ENCODE measurements at regions not wholly inside any gene's neighbourhood (a gene's known extent, or its start where the extent isn't known, plus 50 kb on each side); places are given as distances from the start of the nearest gene placed in this dataset.

DNA sequence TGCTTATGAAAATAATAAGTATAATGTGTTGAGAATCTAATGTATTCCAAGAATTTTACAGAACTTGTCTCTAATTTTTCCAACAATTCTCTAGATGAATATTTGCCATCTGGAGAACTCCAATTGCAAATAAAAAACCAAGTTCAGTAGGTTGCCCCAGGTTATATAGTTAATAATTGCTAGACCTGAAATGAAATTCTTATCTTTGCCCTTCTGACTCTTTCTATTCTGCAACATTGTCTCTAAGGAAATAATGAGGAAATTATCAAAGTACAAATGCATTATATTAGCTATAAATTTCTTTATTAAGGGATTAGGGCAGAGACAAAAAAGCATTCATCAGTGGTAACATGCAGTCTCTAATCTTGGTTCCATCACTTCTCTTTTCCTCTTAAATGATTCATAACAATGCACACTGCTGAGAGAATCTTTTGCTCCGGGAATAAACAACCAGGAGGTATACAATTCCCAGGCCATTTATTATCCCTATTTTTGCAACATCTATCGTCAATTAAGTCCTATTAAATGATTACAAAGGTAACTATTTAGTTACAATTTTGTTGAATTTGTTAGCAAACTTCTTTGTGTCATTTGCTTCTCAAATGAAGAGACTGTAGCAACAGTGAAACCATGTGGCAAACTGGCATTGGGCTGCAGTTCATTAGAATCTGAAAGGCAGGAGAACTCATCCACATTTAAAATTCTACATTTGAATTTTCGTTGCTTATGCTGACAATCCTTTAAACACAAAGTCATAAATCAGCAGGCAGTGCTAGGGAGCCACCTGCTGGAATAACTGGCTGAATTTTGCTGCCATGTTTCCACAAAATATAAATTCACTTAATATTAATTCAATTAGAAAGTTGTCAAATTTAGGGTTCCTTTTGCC lies 349.6 kb downstream of the KIF2B start:
- no peak for DNase-seq (ENCODE audit: low read depth, low spot score)
- H3K79me2 ChIP-seq (ENCODE audit: insufficient read depth, low read length), result no peaks in the 10 kb centered on the region
- no peaks in the 10 kb centered on the region for H3K36me3 ChIP-seq (ENCODE audit: control insufficient read depth in 1 of 2, insufficient read depth in 2 of 2, low read length in 2 of 2)
- no peak overlapping the region for H2AFZ ChIP-seq (ENCODE audit: low read depth, low read length, poor library complexity, severe bottlenecking)
- ChIA-PET POLR2A (no interaction called here), CTCF (no interaction called here), RAD21 (ENCODE audit: low non-redundant PET in 1 of 2, low total read pairs in 2 of 2, uncharacterized antibody in 2 of 2, unreplicated experiment in 2 of 2) (no interaction called here)
- H3K4me1 ChIP-seq (ENCODE audit: control insufficient read depth in 1 of 2, insufficient read depth in 2 of 2, low read length in 2 of 2), result no peaks in the 10 kb centered on the region
- H3K4me2 ChIP-seq (ENCODE audit: low read length), result no peak overlapping the region
- no peak for ATAC-seq
- BruUV-seq (replicated peaks), result no TSS peak
- H3K9me3 ChIP-seq (ENCODE audit: control insufficient read depth in 1 of 2, insufficient read depth in 1 of 2, low read depth in 1 of 2, low read length in 2 of 2), result peaks cover 22 to 33% of the 10 kb centered on the region in 2 experiments
- H3K9ac ChIP-seq (ENCODE audit: low read length), result no peak overlapping the region
- no peaks in the 10 kb centered on the region for H4K20me1 ChIP-seq (ENCODE audit: insufficient read depth)
- H3K27me3 ChIP-seq (ENCODE audit: insufficient read depth, low read length), result no peaks in the 10 kb centered on the region
- intact Hi-C loops (cut with micrococcal nuclease), result no loop called here
- H3K4me3 ChIP-seq (replicated peaks in 1 of 2; ENCODE audit: low read depth in 1 of 2, low read length in 2 of 2), result no peak overlapping the region
- H3K27ac ChIP-seq (ENCODE audit: low read depth, low read length), result no peak overlapping the region
- H3K9me2 ChIP-seq (ENCODE audit: insufficient read depth), result no peaks in the 10 kb centered on the region
- TF ChIP-seq YY1 (IDR thresholded peaks at IDR 0.05; ENCODE audit: extremely low read depth, insufficient replicate concordance, low read depth, low read length) (no peak), SIN3A (IDR thresholded peaks at IDR 0.05; ENCODE audit: low read depth) (no peak), EGR1 (IDR thresholded peaks at IDR 0.05; ENCODE audit: low read depth) (no peak), CEBPB (IDR thresholded peaks at IDR 0.05; ENCODE audit: low read depth) (no peak), RAD21 (IDR thresholded peaks at IDR 0.05; ENCODE audit: low read depth) (peak; percentile 36)
- TF ChIP-seq, protein P1, sequence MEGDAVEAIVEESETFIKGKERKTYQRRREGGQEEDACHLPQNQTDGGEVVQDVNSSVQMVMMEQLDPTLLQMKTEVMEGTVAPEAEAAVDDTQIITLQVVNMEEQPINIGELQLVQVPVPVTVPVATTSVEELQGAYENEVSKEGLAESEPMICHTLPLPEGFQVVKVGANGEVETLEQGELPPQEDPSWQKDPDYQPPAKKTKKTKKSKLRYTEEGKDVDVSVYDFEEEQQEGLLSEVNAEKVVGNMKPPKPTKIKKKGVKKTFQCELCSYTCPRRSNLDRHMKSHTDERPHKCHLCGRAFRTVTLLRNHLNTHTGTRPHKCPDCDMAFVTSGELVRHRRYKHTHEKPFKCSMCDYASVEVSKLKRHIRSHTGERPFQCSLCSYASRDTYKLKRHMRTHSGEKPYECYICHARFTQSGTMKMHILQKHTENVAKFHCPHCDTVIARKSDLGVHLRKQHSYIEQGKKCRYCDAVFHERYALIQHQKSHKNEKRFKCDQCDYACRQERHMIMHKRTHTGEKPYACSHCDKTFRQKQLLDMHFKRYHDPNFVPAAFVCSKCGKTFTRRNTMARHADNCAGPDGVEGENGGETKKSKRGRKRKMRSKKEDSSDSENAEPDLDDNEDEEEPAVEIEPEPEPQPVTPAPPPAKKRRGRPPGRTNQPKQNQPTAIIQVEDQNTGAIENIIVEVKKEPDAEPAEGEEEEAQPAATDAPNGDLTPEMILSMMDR (IDR thresholded peaks at IDR 0.05 in 2 of 3, conservative IDR thresholded peaks at IDR 0.05 in 1 of 3; ENCODE audit: borderline replicate concordance in 1 of 3, insufficient read depth in 1 of 3, low read depth in 2 of 3, low read length in 2 of 3), result peak in 2 of 3 experiments; percentile 19 to 39; a peak in 2 of 6 replicates

DNA sequence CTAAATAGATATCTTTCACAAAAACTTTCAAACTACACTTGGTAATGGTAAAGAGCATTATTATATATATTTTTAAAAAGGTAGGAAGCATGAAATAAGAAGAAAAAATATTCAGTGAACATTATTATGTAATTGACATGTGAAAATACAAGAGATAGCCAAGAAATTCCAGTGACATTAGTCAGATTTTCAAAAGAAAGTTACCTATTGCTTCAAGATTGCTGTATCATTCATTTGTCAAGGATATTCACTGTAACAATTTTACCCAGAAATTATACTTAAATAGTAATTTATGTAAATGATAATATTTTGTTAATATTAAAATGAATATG lies 350.2 kb downstream of the KIF2B start:
- Histone ChIP-seq H3K4me3 (replicated peaks in 1 of 2; ENCODE audit: low read depth in 1 of 2, low read length in 2 of 2) (no peak overlapping the region), H3K4me2 (ENCODE audit: low read length) (no peak overlapping the region), H2AFZ (ENCODE audit: low read depth, low read length, poor library complexity, severe bottlenecking) (no peak overlapping the region), H3K27me3 (ENCODE audit: insufficient read depth, low read length) (no peaks in the 10 kb centered on the region), H3K9ac (ENCODE audit: low read length) (no peak overlapping the region), H3K4me1 (ENCODE audit: control insufficient read depth in 1 of 2, insufficient read depth in 2 of 2, low read length in 2 of 2) (no peaks in the 10 kb centered on the region), H3K36me3 (ENCODE audit: control insufficient read depth in 1 of 2, insufficient read depth in 2 of 2, low read length in 2 of 2) (no peaks in the 10 kb centered on the region), H3K79me2 (ENCODE audit: insufficient read depth, low read length) (no peaks in the 10 kb centered on the region), H3K27ac (ENCODE audit: low read depth, low read length) (no peak overlapping the region), H3K9me2 (ENCODE audit: insufficient read depth) (no peaks in the 10 kb centered on the region), H3K9me3 (ENCODE audit: control insufficient read depth in 1 of 2, insufficient read depth in 1 of 2, low read depth in 1 of 2, low read length in 2 of 2) (peaks cover 28 to 36% of the 10 kb centered on the region in 2 experiments), H4K20me1 (ENCODE audit: insufficient read depth) (no peaks in the 10 kb centered on the region)
- no TSS peak for BruUV-seq (replicated peaks)
- intact Hi-C loops (cut with micrococcal nuclease), result no loop called here
- POLR2A ChIA-PET, result no interaction called here
- TF ChIP-seq SIN3A (IDR thresholded peaks at IDR 0.05; ENCODE audit: low read depth) (no peak), ELF1 (IDR thresholded peaks at IDR 0.05; ENCODE audit: borderline replicate concordance, low read depth) (no peak), EZH2 (IDR thresholded peaks at IDR 0.05) (no peak), EGR1 (IDR thresholded peaks at IDR 0.05; ENCODE audit: low read depth) (no peak)
- TF ChIP-seq, protein P2, sequence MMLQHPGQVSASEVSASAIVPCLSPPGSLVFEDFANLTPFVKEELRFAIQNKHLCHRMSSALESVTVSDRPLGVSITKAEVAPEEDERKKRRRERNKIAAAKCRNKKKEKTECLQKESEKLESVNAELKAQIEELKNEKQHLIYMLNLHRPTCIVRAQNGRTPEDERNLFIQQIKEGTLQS (IDR thresholded peaks at IDR 0.05), result no peak
- TF ChIP-seq, protein P1 (IDR thresholded peaks at IDR 0.05 in 2 of 3, conservative IDR thresholded peaks at IDR 0.05 in 1 of 3; ENCODE audit: borderline replicate concordance in 1 of 3, insufficient read depth in 1 of 3, low read depth in 2 of 3, low read length in 2 of 3), result no peak
- TF ChIP-seq, protein P3, sequence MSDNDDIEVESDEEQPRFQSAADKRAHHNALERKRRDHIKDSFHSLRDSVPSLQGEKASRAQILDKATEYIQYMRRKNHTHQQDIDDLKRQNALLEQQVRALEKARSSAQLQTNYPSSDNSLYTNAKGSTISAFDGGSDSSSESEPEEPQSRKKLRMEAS (IDR thresholded peaks at IDR 0.05), result no peak
- CTCF ChIA-PET, result no interaction called here
- RAD21 ChIA-PET (ENCODE audit: low non-redundant PET in 1 of 2, low total read pairs in 2 of 2, uncharacterized antibody in 2 of 2, unreplicated experiment in 2 of 2), result no interaction called here
- ATAC-seq (no peak), DNase-seq (ENCODE audit: low read depth, low spot score) (no peak)
